ENCODE measurements at regions not wholly inside any gene's neighbourhood (a gene's known extent, or its start where the extent isn't known, plus 50 kb on each side); places are given as distances from the start of the nearest gene placed in this dataset.

DNA sequence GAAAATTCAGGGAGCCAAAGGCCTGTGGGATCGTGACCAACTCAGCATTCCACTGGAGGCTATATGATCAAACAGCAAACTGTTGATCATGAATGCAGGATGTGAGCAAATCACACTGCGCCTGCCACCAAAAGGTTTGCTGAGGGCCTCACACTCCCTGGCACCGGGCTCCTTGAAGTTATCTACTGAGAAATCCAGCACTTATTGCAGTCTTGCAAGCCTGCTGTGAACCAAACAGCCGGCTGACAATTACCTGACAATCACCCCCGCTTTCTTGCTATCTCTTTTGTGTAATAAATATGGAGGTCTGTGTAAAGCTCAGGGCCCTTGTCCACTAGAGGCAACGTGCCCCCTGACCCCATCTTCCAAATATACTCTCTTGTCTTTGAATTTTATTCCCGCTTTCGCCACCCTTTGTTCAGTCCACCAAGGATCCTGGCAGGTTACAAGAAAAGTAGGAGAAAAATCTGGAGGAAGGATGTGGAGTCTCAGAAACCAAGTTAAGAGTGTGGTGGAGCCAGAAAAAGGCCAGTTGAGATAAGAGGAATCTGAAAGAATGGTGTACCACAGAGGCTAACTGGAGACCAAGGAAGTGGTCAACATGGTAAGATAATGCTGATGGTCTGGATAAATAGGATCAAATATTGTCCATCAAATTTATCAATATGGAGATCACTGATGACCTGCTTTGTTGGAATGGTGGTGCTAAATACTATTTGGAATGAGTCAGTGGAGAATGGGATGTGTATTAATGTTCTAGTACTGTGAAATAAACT, 229.2 kb downstream of the ALX1 start:
- no peak for DNase-seq (ENCODE audit: low read depth in 2 of 2)

DNA sequence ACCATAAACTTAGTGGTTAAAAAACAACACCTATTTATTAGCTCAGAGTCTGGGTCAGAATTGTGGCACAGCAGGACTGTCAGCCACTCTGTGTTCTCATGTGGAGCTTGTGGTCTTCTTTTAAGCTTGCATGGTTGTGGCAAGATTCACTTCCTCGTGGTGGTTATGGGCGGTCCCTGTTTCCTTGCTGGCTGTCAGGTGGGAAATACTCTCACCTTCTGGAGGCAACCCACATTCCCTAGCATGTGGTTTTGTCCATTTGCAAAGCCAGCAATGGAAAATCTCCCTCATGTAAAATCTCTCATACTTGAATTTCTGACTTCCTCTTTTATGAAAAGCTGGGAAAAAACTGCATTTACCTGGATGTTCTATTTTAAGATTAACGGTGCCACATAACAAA, 229.8 kb downstream of the ALX1 start:
- no peak for DNase-seq (ENCODE audit: low read depth in 2 of 2)

DNA sequence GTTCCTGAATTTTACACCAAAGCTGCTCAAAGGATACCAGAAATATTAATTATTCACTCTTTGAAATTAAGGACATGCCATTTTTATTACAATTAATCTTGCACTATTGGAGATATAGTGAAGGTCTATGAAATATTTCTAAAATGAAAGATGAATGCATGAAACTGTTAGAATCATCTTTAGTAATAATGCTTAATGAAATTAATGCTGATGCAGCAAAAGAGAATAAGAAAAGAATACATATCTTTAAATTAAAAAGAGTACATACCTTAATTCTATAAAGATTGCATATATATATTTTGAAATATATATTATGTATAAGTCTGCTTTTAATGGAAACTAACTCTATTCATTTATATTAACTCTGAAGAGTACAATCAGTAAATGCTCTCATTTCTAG, 236.0 kb downstream of the ALX1 start:
- DNase-seq (ENCODE audit: low read depth in 2 of 2), result no peak

- DNase-seq (ENCODE audit: low read depth in 2 of 2), result no peak
Measured at GRCh38 chr12:85516667-85517325, 236.8 kb downstream of the ALX1 start.

DNA sequence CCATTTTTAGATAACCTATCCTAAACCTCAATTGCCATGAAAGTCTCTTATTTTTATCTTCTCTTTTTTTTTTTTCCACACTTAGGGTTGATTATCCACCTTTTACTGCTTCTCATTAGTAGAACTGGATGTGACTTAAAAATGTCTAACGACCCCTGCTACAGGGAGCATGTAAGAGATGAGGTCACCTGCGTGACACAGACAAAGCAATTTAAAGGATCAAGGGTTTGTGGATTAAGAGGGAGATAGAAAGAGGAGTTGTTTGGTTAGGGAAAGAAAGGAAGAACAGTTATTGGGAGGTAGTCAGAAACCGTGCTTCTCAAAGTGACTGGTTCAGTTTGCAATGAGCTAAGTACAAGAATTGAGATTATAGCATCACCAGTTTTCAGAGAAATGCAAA, 239.1 kb downstream of the ALX1 start:
- DNase-seq (ENCODE audit: low read depth in 2 of 2), result no peak

- DNase-seq (ENCODE audit: low read depth in 2 of 2), result no peak
Measured at GRCh38 chr12:85523197-85523596, 243.2 kb downstream of the ALX1 start.

GRCh38 chr12:85527192-85527591, 247.2 kb downstream of the ALX1 start:
- DNase-seq (ENCODE audit: low read depth in 2 of 2), result no peak

GRCh38 chr12:85529896-85530295, 249.9 kb downstream of the ALX1 start:
- no peak for DNase-seq (ENCODE audit: low read depth in 2 of 2)

DNA sequence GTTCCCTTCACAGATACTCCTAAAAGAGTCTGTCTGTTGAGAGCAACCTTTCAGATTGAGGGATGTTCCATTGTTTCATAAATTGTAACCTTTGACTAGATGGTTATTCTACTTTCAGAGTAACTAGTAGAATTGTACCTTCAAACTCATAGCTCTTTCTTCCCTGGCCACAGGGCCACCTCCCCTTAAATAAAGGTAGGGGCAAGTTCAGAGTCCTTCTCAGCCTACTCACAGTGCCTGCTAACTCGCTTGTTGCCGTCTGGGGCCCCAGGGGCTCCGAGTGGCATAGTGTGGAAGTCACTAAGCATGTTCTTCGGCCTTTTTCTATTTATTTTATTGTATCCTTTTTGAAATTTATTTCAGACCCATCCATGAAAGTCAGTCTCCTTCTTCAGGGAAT, 250.4 kb downstream of the ALX1 start:
- no peak for DNase-seq (ENCODE audit: low read depth in 2 of 2)

DNA sequence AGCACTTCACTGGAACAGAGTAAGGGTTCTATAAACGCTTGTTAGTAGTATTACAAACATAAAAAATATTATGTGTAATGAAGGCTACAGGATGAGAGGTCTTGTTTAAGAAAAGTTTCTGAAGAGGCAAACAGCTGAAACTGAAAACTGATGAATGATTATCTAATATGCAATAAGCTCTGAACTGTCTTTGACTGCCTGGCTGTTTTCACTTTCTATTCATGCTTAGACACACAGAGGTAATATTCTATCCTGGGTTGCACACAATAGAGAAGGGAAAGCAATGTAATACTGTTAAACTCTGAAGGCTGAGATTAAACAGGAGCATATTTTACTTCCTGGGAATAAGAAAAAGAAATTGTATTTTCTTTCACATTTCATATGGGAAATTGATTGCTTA, 251.3 kb downstream of the ALX1 start:
- DNase-seq (ENCODE audit: low read depth in 2 of 2), result no peak

DNA sequence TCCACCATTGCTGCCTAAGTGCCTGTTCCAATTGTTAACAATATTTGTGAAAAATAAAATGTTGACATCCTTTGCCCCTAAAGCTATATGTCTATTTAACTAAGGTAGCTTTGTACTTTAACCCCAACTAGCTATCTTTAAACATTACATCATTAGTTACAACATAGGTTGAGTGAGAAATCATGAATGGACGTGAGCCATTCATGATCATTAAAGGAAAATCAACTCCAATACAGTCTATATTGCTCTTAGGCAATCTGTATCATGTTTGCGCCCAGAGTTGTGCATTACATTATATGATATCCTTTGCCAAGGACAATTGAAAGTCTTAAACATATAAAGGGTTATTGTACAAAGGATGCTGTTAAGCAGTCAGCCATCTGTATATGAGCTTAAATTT, 269.6 kb downstream of the ALX1 start:
- no peak for DNase-seq (ENCODE audit: low read depth in 2 of 2)

DNA sequence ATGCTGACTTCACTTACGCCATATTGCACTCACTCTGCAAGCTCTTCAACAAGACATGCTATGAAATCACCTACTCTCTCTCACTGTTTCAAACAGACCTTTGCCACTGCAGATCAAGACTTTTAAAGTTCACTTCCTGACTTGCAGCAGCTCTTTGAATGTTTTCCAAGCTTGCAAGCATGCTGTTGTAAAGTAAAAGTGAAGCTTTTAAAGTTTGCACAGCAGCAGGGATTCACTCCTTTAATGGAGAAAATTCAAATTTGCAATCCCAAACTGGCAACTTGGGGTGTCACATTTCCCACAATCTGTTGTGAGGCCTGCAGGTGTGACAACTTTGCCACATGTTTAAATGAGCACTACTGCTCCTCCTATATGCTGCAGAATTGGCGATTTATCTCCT, 270.9 kb downstream of the ALX1 start:
- DNase-seq (ENCODE audit: low read depth in 2 of 2), result no peak

DNA sequence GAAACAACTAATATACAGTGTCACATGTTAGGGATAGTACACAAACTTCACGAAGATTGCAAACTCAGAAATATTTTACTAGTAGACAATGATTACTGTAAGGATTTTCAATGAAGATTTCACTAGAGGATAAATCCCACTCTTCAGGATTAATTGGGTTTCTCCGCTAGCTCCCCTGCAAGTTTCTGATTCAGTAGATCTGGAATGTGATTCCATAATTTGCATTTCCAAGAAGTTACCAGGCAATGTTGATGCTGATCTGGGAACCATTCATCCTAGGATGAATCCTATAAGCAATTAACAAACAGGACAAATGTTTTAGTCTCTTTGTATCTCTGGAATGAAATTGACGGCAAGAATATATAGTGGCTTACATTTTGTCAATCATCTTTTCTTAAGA, 272.4 kb downstream of the ALX1 start:
- no peak for DNase-seq (ENCODE audit: low read depth in 2 of 2)

GRCh38 chr12:85557850-85558249, 277.8 kb downstream of the ALX1 start:
- no peak for DNase-seq (ENCODE audit: low read depth in 2 of 2)

- DNase-seq (ENCODE audit: low read depth in 2 of 2), result no peak
Measured at GRCh38 chr12:85558684-85559083, 277.5 kb downstream of the RASSF9 start.

DNA sequence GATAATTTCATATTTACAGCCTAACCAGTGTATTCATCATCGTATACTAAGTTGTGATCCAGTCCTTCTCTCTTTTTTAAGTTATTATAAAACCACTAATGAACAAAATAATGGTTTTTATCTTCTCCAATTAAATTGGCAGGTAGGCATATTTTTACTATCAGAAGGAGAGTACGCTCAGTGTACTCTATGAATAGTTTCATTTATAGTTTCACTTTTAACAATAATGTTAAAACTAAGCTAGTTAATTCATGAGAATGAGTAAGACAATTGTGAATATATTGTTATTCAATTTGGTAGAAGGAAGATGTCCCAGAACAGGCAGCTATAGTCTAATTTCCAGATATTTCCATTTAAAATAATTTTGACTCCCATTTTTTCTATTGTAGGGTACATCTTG, 277.1 kb downstream of the RASSF9 start:
- DNase-seq (ENCODE audit: low read depth in 2 of 2), result no peak

DNA sequence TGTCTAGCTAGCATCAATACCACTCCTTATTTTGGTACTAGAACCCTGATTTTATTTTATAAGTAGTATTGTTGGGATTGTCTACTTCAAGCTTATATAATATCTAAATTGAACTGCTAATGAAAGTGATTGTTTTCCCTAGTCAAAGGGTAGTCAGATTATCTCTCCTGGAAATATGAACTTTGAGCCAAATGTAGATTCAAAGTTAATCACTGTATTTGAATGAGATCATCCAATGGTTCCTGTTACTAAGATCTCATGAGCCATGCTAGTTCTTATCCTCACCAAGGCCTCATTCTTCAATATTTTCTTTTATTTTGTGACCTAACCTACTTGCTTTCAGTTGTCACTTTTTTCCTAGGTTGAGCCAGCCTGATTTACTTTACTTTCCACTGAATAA, 276.7 kb downstream of the RASSF9 start:
- no peak for DNase-seq (ENCODE audit: low read depth in 2 of 2)

DNA sequence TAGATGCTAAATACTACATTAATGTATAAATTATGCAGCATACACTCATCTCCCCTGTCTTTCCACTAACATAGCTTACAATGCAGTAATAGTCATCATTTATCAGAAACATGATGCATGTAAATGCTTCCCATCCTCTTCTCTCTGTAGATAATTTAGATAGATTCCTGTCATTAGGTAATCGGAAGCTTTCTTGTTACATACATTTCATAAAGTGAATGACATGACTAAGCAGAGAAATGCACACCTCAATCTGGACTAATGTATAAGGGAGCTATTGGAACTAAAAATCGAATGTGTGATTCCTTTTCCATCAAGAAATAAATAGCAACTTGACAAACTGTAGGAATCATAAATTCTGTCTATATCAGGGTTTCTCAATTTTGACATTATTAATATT, 273.4 kb downstream of the RASSF9 start:
- no peak for DNase-seq (ENCODE audit: low read depth in 2 of 2)

DNA sequence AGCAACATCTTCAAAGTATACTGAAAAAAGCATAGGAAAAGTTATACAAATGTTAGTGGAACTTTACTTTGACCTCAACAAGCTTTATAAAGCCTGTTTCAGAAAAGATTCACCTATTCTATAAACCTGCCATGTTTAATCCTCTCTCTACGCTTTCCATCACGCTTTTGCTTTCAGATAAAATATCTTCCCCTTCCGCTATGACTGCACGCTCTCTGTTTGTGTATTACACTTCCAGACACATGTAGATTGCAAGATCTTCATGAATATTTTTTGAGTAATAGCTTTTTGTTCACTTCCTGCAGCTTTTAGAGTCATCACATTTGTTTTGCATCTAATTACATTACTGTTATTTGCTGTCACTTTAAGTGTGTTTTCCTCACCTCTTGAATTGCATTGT, 271.4 kb downstream of the RASSF9 start:
- DNase-seq (ENCODE audit: low read depth in 2 of 2), result no peak

DNA sequence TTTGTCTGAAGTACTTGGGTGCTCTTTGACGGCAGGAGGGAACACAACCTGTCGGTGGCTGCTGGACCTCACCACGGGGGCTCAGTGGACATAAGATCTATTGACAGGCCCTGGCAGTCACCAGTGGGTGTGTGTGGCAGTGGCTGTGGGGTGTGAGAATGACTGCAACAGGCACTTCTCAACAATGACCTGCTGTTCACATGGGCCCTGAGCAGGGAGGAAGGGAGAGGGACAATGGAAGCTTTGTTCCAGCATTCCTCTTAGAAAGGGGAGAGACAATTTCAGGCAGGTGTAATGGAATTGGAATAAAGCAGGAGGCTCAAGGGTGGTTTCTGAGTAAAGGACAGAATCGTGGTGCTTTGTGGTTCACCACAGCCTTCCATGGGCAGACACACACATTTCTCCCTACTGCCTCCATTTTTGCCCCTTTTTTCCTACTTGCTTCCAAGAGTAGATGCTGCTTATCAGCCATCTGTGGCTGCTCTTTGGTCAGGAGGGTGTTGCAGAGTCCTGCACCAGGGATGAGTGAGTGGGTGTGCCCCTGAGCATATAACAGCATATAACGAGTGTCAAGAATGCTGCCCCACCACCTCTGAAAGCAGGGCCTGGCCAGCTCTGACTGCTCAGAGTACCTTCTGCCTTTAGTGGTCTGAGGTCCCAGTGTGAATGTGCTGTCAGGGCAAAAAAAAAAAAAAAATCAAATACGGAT, 267.7 kb downstream of the RASSF9 start:
- DNase-seq (ENCODE audit: low read depth in 2 of 2), result no peak

- DNase-seq (ENCODE audit: low read depth in 2 of 2), result no peak
Measured at GRCh38 chr12:85569261-85569660, 266.9 kb downstream of the RASSF9 start.

GRCh38 chr12:85572956-85573355, 263.3 kb downstream of the RASSF9 start:
- DNase-seq (ENCODE audit: low read depth in 2 of 2), result no peak

DNA sequence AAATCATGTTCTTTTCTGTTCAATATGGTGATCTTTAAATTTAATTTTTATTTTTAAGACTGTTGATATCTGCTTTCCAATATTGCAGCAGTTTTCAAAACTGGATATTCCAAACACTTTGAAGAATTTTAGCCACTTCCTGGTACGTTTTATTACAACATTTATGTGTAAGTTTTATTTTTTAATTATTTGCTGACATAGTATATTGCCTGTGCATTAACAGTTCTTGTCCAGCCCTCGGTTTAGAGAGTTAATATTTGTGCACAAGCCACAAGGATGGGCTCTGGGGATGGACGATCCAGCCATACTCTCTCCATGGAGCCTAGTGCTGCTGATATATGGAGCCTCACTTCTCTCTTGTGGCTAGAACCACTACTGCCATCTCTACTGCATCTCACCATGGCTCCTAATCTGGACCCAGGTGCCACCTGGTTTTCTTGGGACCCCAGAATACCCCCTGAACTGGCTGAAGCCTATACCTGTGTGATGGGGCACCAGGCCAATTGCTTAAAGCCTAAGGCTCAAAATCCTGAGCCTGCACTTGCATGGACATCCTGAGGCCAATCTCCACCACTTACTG, 262.5 kb downstream of the RASSF9 start:
- DNase-seq (ENCODE audit: low read depth in 2 of 2), result no peak

Data from stimulated activated CD4-positive, alpha-beta T cell treated with anti-CD3 and anti-CD28 coated beads, Interleukin-4, amount 100 ng/mL, for 48 hours (primary cell).